GM12874 (cell line): ENCODE measurements at regions not wholly inside any gene's neighbourhood (a gene's known extent, or its start where the extent isn't known, plus 50 kb on each side); places are given as distances from the start of the nearest gene placed in this dataset.

ENCODE experiments used
- TF ChIP-seq, protein P1 (sequence below): IDR thresholded peaks from 2 replicates; pipeline ENCODE4 v1.5.1; 2011; ENCODE audit warnings: low read depth, mild to moderate bottlenecking, control low read depth, low read length, moderate library complexity; ENCODE audit not compliant: insufficient read depth

DNA sequence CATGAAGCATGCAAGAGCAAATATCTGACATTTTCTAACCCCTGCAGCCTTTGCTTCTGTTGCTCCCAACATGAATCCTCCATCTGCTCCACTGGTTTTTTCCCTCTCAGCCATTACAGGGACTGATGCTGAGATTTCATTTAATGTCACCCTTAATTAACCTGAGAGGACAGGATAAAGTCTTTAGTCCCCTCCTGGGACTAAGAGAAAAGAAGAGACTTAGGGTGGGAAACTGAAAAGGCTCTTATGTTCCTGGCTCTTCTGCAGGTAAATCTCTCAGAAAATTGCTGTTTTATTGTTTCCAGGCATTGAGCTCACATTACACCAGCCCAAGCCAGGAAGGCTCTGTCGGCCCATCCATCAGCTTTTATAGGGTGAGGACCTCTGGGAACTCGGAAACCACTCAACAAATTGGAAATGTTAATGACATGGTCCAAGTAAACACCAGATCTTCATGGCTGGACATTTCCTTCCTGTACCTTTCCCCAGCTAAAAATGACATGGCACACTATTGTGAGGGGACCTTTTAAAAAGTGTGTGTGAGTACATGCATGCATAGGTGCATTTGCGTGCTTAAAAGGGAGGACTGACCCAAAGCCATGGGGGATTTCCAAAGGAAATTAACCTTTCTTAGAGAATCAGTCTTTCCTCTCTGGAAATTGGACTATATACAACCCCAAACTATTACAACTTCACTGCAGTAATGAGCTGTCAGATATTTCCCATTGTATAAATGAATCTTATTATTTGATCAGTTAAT lies 408.1 kb upstream of the TMTC1 start:
- TF ChIP-seq, protein P1, sequence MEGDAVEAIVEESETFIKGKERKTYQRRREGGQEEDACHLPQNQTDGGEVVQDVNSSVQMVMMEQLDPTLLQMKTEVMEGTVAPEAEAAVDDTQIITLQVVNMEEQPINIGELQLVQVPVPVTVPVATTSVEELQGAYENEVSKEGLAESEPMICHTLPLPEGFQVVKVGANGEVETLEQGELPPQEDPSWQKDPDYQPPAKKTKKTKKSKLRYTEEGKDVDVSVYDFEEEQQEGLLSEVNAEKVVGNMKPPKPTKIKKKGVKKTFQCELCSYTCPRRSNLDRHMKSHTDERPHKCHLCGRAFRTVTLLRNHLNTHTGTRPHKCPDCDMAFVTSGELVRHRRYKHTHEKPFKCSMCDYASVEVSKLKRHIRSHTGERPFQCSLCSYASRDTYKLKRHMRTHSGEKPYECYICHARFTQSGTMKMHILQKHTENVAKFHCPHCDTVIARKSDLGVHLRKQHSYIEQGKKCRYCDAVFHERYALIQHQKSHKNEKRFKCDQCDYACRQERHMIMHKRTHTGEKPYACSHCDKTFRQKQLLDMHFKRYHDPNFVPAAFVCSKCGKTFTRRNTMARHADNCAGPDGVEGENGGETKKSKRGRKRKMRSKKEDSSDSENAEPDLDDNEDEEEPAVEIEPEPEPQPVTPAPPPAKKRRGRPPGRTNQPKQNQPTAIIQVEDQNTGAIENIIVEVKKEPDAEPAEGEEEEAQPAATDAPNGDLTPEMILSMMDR: no peak

DNA sequence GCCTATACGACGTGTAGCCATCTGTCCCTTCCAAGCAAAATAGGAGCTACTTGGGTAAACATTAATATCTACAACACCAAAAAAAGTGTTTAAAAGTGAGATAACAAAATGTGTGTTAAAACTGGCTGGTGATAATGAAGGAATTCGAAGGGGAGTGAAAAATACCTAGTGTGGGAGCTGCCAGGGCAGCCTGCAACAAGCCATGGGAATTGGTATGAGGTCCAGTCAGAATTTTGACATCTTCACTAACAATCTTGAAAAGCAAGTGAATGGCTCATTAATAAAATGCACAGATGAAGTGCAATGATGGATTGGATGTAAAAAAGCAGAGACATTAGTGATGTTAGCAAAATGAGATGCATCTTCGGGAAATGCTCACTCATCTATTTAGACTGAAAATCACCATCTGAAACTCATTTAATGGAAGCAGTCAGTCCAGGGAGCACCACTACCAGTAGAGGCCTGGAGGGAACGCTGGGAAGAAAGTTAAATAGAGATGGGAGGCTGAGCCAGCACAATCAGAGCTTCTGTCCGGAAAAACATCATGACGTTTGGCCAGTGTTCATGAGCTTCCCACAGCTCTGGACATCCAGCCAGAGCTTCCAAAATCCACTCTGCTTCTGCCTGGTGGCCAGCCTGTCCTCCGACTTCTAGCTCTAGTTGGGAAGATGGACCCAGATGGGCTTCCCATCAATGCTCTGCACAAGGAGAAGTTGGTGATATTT lies 405.0 kb upstream of the TMTC1 start:
- TF ChIP-seq, protein P1: no peak

DNA sequence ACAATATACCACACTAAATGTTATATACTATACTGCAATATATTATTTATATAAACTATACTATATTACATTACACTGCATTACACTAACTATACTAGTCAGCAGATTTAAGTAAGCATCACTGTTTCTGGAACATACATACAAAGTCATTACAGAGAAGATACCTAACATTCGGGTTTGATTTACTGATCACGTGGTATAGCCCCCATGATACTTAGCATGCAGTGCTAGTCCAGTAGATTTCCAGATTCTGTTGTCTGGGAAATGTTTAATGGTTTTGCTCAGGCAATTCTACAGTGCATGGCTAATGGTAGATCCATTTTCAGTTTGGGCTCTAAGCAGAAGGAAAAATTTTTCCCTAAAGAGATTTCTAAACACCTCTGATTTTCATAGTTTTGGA lies 403.7 kb upstream of the TMTC1 start:
- TF ChIP-seq, protein P1: no peak

DNA sequence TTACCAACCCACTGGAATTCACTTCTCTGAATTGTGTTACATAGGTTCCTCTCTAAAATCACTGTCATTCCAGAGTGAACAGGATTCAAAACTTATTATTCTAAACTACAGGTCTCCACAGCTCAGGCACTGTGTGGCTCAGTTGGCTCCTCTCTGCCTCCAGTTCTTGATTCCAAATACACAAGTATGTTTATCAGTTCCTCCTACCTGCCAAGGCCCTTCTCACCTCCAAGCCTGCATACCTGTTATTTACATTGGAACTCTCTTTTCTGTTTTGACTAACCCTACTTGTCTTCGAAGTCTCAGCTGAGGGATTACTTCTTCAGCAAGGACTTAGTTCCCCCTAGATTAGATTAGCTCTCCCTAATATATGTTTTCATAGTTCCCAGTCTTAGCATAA lies 397.6 kb upstream of the TMTC1 start:
- TF ChIP-seq, protein P1: no peak

DNA sequence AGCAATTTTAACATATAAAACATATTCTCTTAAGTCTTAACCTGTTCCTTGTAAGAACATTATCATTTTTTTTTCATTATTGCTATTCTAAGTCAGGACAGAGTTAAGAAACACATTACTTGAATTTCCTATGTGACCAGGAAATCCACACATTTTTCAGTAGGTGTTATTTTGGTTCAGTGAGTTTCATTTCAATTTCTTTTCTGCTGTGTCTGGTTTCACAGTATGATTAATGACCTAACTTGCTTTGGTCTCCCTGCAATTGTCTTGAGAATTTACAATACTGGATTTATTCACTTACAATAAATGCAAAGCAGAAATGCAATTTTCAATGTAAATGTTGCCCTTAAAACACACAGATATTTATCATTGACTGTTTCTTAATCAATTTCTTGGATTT lies 396.9 kb upstream of the TMTC1 start:
- TF ChIP-seq, protein P1: no peak

DNA sequence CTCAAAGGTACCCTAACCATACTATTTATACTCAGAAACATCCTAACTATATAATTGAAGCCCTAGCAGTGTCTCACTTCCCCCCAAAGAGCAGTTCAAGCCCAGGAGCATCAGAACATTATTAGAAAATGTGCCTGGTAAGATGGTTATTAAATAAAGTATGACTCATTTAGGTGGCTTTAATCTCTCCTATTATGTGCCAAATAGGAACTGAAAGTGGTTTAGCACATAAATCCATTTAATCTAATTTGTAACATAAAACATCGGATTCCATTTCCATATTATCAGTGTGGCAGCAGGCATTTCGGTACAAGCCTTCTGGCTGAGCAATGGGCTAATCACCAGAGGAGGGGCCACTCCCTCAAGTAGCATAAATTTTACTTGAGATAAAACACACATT lies 395.2 kb upstream of the TMTC1 start:
- TF ChIP-seq, protein P1: no peak

DNA sequence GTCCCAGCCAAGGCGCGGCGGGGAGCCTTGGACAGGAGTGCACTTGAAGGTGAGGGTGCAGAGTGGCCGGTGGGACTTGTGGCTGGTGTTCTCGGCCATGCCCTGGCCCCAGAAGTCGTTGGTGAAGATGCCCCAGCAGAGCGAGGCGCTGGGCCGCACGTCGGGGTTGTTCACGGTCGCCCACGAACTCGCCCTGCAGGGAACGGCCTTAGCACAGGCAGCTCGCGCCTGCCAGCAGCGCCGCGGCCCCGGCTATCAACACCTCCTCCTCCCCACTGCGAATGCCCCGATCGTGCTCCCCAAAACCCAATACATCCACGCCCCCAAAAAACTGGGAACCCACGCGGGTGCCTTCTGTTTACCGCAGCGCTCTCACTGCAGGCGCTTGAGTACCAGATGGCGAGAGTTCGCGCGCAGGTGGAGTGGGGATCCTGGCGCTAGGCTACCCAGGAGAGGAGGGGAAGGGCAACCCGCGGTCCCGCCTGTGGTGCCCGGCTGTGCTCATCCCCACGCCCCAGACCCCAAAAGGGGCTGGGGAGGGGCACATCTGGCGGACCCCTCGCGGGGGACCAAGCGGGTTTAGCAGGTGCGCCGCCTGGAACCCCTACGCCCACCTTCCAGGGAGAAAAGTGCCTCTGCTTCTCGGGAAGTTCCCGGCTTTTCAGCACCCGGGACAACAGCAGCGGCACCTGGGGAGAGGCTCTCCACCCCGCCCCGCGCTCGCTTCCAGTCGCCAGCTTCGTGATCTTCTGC lies 386.3 kb upstream of the TMTC1 start:
- TF ChIP-seq, protein P1: no peak
